ENCODE measurements at regions not wholly inside any gene's neighbourhood (a gene's known extent, or its start where the extent isn't known, plus 50 kb on each side); places are given as distances from the start of the nearest gene placed in this dataset.

- H2AFZ ChIP-seq (ENCODE audit: low read depth, low read length): no peak overlapping the region
- no peaks in the 10 kb centered on the region for H3K9me3 ChIP-seq (ENCODE audit: insufficient read depth, low read depth, low read length)
- no peak overlapping the region for H3K9ac ChIP-seq (ENCODE audit: low read length)
- H3K27me3 ChIP-seq (ENCODE audit: insufficient read depth, low read length): no peaks in the 10 kb centered on the region
- Mint-ChIP-seq H3K27ac (ENCODE audit: unreplicated experiment) (no peak overlapping the region), H3K9me3 (ENCODE audit: unreplicated experiment) (no peaks in the 10 kb centered on the region), H3K27me3 (ENCODE audit: low read depth, unreplicated experiment) (no peaks in the 10 kb centered on the region), H3K36me3 (ENCODE audit: low read depth, unreplicated experiment) (no peaks in the 10 kb centered on the region), H3K4me1 (ENCODE audit: low read depth, unreplicated experiment) (peaks cover 12% of the 10 kb centered on the region), H3K4me3 (ENCODE audit: unreplicated experiment) (no peak overlapping the region)
- no peak overlapping the region for H3K4me2 ChIP-seq (ENCODE audit: low read length)
- FAIRE-seq (no peak), DNase-seq (ENCODE audit: low read depth) (no peak)
- TF ChIP-seq EZH2 (IDR thresholded peaks at IDR 0.05; ENCODE audit: insufficient read depth, low read length): no peak
- TF ChIP-seq, protein P1, sequence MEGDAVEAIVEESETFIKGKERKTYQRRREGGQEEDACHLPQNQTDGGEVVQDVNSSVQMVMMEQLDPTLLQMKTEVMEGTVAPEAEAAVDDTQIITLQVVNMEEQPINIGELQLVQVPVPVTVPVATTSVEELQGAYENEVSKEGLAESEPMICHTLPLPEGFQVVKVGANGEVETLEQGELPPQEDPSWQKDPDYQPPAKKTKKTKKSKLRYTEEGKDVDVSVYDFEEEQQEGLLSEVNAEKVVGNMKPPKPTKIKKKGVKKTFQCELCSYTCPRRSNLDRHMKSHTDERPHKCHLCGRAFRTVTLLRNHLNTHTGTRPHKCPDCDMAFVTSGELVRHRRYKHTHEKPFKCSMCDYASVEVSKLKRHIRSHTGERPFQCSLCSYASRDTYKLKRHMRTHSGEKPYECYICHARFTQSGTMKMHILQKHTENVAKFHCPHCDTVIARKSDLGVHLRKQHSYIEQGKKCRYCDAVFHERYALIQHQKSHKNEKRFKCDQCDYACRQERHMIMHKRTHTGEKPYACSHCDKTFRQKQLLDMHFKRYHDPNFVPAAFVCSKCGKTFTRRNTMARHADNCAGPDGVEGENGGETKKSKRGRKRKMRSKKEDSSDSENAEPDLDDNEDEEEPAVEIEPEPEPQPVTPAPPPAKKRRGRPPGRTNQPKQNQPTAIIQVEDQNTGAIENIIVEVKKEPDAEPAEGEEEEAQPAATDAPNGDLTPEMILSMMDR (IDR thresholded peaks at IDR 0.05; ENCODE audit: insufficient read depth, low read depth, low read length): no peak
- H3K79me2 ChIP-seq (ENCODE audit: insufficient read depth, low read length): no peaks in the 10 kb centered on the region
- no peaks in the 10 kb centered on the region for H3K36me3 ChIP-seq (ENCODE audit: insufficient read depth, low read length)
- H3K27ac ChIP-seq (ENCODE audit: low read depth, low read length): no peak overlapping the region
- H3K4me1 ChIP-seq (ENCODE audit: insufficient read depth, low read length): no peaks in the 10 kb centered on the region
- H4K20me1 ChIP-seq (ENCODE audit: insufficient read depth, low read length): no peaks in the 10 kb centered on the region
- H3K4me3 ChIP-seq (ENCODE audit: insufficient read depth, low read depth, low read length): no peak overlapping the region
Observed at GRCh38 chr5:4023091-4023752, 427.6 kb downstream of the IRX1 start.

- no peaks in the 10 kb centered on the region for H3K9me3 ChIP-seq (ENCODE audit: insufficient read depth, low read depth, low read length)
- H3K27me3 ChIP-seq (ENCODE audit: insufficient read depth, low read length): no peaks in the 10 kb centered on the region
- H3K4me3 ChIP-seq (ENCODE audit: insufficient read depth, low read depth, low read length): no peak overlapping the region
- no peak overlapping the region for H2AFZ ChIP-seq (ENCODE audit: low read depth, low read length)
- no peaks in the 10 kb centered on the region for H3K36me3 Mint-ChIP-seq (ENCODE audit: low read depth, unreplicated experiment)
- H3K4me1 Mint-ChIP-seq (ENCODE audit: low read depth, unreplicated experiment): peaks cover 13% of the 10 kb centered on the region
- FAIRE-seq (no peak), DNase-seq (ENCODE audit: low read depth) (no peak)
- TF ChIP-seq, protein P1 (IDR thresholded peaks at IDR 0.05; ENCODE audit: insufficient read depth, low read depth, low read length): no peak
- no peak for TF ChIP-seq EZH2 (IDR thresholded peaks at IDR 0.05; ENCODE audit: insufficient read depth, low read length)
- H3K4me1 ChIP-seq (ENCODE audit: insufficient read depth, low read length): no peaks in the 10 kb centered on the region
- no peak overlapping the region for H3K9ac ChIP-seq (ENCODE audit: low read length)
- no peak overlapping the region for H3K4me3 Mint-ChIP-seq (ENCODE audit: unreplicated experiment)
- no peaks in the 10 kb centered on the region for H3K36me3 ChIP-seq (ENCODE audit: insufficient read depth, low read length)
- H3K27me3 Mint-ChIP-seq (ENCODE audit: low read depth, unreplicated experiment): no peaks in the 10 kb centered on the region
- H3K4me2 ChIP-seq (ENCODE audit: low read length): no peak overlapping the region
- no peaks in the 10 kb centered on the region for H3K9me3 Mint-ChIP-seq (ENCODE audit: unreplicated experiment)
- no peaks in the 10 kb centered on the region for H3K79me2 ChIP-seq (ENCODE audit: insufficient read depth, low read length)
- H3K27ac Mint-ChIP-seq (ENCODE audit: unreplicated experiment): no peak overlapping the region
- no peak overlapping the region for H3K27ac ChIP-seq (ENCODE audit: low read depth, low read length)
- no peaks in the 10 kb centered on the region for H4K20me1 ChIP-seq (ENCODE audit: insufficient read depth, low read length)
Observed at GRCh38 chr5:4023753-4024335, 428.2 kb downstream of the IRX1 start.
